GM18499 (cell line): ENCODE measurements at regions not wholly inside any gene's neighbourhood (a gene's known extent, or its start where the extent isn't known, plus 50 kb on each side); places are given as distances from the start of the nearest gene placed in this dataset.
"Not testable (repeated sequence)": the region's sequence is repeated elsewhere in the genome, so short reads cannot be mapped to it uniquely, and the experiment has no call there.

Experiments used
- ATAC-seq: cut with Tn5 transposase; IDR thresholded peaks from one replicate; pipeline ENCODE4 v1.9.1; 2021; ENCODE audit warnings: moderate number of reproducible peaks; ENCODE audit not compliant: insufficient read depth, unreplicated experiment

GRCh38 chr10:53358978-53359377 lies 586.4 kb upstream of the MBL2 start:
- not testable (repeated sequence) for ATAC-seq

GRCh38 chr10:53358536-53358935 lies 586.0 kb upstream of the MBL2 start:
- no peak for ATAC-seq

- ATAC-seq = no peak
Measured at GRCh38 chr10:53357587-53357986, 585.0 kb upstream of the MBL2 start.

- ATAC-seq = no peak
Measured at GRCh38 chr10:53356616-53357349, 584.2 kb upstream of the MBL2 start.

GRCh38 chr10:53342531-53342930 lies 569.9 kb upstream of the MBL2 start:
- not testable (repeated sequence) for ATAC-seq

GRCh38 chr10:53338199-53338598 lies 565.6 kb upstream of the MBL2 start:
- ATAC-seq = not testable (repeated sequence)

GRCh38 chr10:53335803-53336422 lies 563.3 kb upstream of the MBL2 start:
- not testable (repeated sequence) for ATAC-seq

GRCh38 chr10:53331460-53331859 lies 558.9 kb upstream of the MBL2 start:
- no peak for ATAC-seq

- not testable (repeated sequence) for ATAC-seq
Measured at GRCh38 chr10:53326401-53327305, 554.1 kb upstream of the MBL2 start.

- no peak for ATAC-seq
Measured at GRCh38 chr10:53325066-53325465, 552.5 kb upstream of the MBL2 start.

- no peak for ATAC-seq
Measured at GRCh38 chr10:53315709-53316108, 543.1 kb upstream of the MBL2 start.

GRCh38 chr10:53314876-53315275 lies 542.3 kb upstream of the MBL2 start:
- ATAC-seq = no peak

- no peak for ATAC-seq
Measured at GRCh38 chr10:53298443-53298842, 525.9 kb upstream of the MBL2 start.

GRCh38 chr10:53284615-53285182 lies 512.1 kb upstream of the MBL2 start:
- ATAC-seq = no peak

- ATAC-seq = no peak
Measured at GRCh38 chr10:53276797-53277196, 504.2 kb upstream of the MBL2 start.

- ATAC-seq = no peak
Measured at GRCh38 chr10:53269482-53269881, 496.9 kb upstream of the MBL2 start.

GRCh38 chr10:53260213-53260612 lies 487.6 kb upstream of the MBL2 start:
- no peak for ATAC-seq

GRCh38 chr10:53256623-53257022 lies 484.0 kb upstream of the MBL2 start:
- ATAC-seq = no peak

- no peak for ATAC-seq
Measured at GRCh38 chr10:53255661-53256205, 483.1 kb upstream of the MBL2 start.

GRCh38 chr10:53253221-53253620 lies 480.6 kb upstream of the MBL2 start:
- ATAC-seq = no peak
